SU-DHL-6 (cell line): ENCODE measurements at regions not wholly inside any gene's neighbourhood (a gene's known extent, or its start where the extent isn't known, plus 50 kb on each side); places are given as distances from the start of the nearest gene placed in this dataset.

ENCODE experiments used
- H2AFZ ChIP-seq: fragments of 200-600 bp; sonication (generic); 2 replicates; pipeline ENCODE4 v1.6.1; 2014; ENCODE audit warnings: low read depth, mild to moderate bottlenecking, moderate library complexity, mixed read lengths, antibody characterized with exemption, low read length; ENCODE audit not compliant: severe bottlenecking
- H3F3A ChIP-seq: fragments of 200-600 bp; shearing (Covaris generic); 2 replicates; pipeline ENCODE4 v1.6.0; 2016; ENCODE audit warnings: antibody characterized with exemption, mild to moderate bottlenecking; ENCODE audit not compliant: insufficient read depth
- H3K27ac ChIP-seq: fragments of 200-600 bp; sonication (generic); 2 replicates; pipeline ENCODE4 v1.5.1; 2016; ENCODE audit warnings: low read depth, mild to moderate bottlenecking, low read length, moderate library complexity, mixed read lengths
- H3K27me3 ChIP-seq: fragments of 200-600 bp; sonication (generic), shearing (Covaris generic); 2 replicates; pipeline ENCODE4 v1.6.0; 2014; ENCODE audit warnings: mild to moderate bottlenecking, low read length
- H3K36me3 ChIP-seq: fragments of 200-600 bp; sonication (generic); 2 replicates; pipeline ENCODE4 v1.6.1; 2014; ENCODE audit warnings: mild to moderate bottlenecking, low read length, mixed read lengths
- H3K4me2 ChIP-seq: fragments of 300-600, 200-600 bp; shearing (Covaris generic), sonication (generic); 2 replicates; pipeline ENCODE4 v1.6.0; 2014; ENCODE audit warnings: low read length, low read depth, mild to moderate bottlenecking; ENCODE audit not compliant: poor library complexity, severe bottlenecking
- H3K4me3 ChIP-seq: fragments of 200-600 bp; sonication (generic); 2 replicates; pipeline ENCODE4 v1.5.1; 2014; ENCODE audit warnings: antibody characterized with exemption, low read length, mild to moderate bottlenecking, mixed read lengths; ENCODE audit not compliant: insufficient read depth, poor library complexity, severe bottlenecking
- H3K79me2 ChIP-seq: fragments of 200-600 bp; sonication (generic); 2 replicates; pipeline ENCODE4 v1.6.1; 2014; ENCODE audit warnings: mild to moderate bottlenecking, low read length, moderate library complexity; ENCODE audit not compliant: insufficient read depth
- H3K9ac ChIP-seq: fragments of 200-600 bp; sonication (generic); 2 replicates; pipeline ENCODE4 v1.7.0; 2014; ENCODE audit warnings: mild to moderate bottlenecking, low read length
- H3K9me2 ChIP-seq: fragments of 200-600 bp; sonication (generic); replicated peaks from 2 replicates; pipeline ENCODE4 v1.6.1; 2014; ENCODE audit warnings: low read length; ENCODE audit not compliant: insufficient read depth
- H3K9me3 ChIP-seq: fragments of 200-600 bp; sonication (generic); 2 replicates; pipeline ENCODE4 v1.6.1; 2014; ENCODE audit warnings: low read length, mixed read lengths; ENCODE audit not compliant: insufficient read depth
- H4K20me1 ChIP-seq: fragments of 200-600 bp; sonication (generic); 2 replicates; pipeline ENCODE4 v1.6.1; 2014; ENCODE audit warnings: low read depth, mild to moderate bottlenecking, antibody characterized with exemption, low read length, moderate library complexity, mixed read lengths
- EZH2phosphoT487 ChIP-seq: fragments of 200-600 bp; sonication (generic), shearing (Covaris generic); conservative IDR thresholded peaks from 2 replicates; pipeline ENCODE4 v1.6.1; 2018; ENCODE audit warnings: mild to moderate bottlenecking, antibody characterized with exemption, low read length, moderate library complexity, mixed read lengths
- TF ChIP-seq, protein P1 (sequence below): fragments of 200-600 bp; sonication (generic); IDR thresholded peaks from one replicate; pipeline ENCODE4 v1.5.1; 2017; ENCODE audit warnings: antibody characterized with exemption, mild to moderate bottlenecking, low read length, moderate library complexity; ENCODE audit not compliant: insufficient read depth, poor library complexity, severe bottlenecking

DNA sequence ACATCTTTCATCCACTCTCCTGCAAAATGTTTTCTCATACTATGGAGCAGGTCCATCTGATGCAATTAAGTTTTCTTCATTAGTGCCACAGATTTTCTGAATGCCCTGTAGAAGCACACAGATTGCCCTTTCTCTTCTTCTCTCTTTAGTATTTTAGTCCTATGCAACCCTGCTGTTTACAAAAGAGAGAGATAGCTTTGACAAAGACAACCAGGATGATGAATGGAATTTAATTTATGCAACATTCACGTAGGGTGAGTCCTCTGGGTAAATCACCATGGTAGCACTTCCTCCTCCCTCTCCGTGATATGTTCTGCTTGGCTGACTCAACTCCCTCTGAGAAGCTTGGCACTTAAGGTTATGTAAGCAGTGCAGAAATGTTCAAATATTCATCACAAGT, 400.9 kb upstream of the PDE3A start:
- H3F3A ChIP-seq = no peaks in the 10 kb centered on the region
- H3K9me2 ChIP-seq = no peaks in the 10 kb centered on the region
- H4K20me1 ChIP-seq = no peaks in the 10 kb centered on the region
- no peak for TF ChIP-seq EZH2phosphoT487
- TF ChIP-seq, protein P1, sequence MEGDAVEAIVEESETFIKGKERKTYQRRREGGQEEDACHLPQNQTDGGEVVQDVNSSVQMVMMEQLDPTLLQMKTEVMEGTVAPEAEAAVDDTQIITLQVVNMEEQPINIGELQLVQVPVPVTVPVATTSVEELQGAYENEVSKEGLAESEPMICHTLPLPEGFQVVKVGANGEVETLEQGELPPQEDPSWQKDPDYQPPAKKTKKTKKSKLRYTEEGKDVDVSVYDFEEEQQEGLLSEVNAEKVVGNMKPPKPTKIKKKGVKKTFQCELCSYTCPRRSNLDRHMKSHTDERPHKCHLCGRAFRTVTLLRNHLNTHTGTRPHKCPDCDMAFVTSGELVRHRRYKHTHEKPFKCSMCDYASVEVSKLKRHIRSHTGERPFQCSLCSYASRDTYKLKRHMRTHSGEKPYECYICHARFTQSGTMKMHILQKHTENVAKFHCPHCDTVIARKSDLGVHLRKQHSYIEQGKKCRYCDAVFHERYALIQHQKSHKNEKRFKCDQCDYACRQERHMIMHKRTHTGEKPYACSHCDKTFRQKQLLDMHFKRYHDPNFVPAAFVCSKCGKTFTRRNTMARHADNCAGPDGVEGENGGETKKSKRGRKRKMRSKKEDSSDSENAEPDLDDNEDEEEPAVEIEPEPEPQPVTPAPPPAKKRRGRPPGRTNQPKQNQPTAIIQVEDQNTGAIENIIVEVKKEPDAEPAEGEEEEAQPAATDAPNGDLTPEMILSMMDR = no peak
- no peak overlapping the region for H2AFZ ChIP-seq
- H3K36me3 ChIP-seq = no peaks in the 10 kb centered on the region
- H3K27me3 ChIP-seq = no peaks in the 10 kb centered on the region
- no peaks in the 10 kb centered on the region for H3K79me2 ChIP-seq
- no peak overlapping the region for H3K4me3 ChIP-seq
- no peak overlapping the region for H3K27ac ChIP-seq
- H3K9me3 ChIP-seq = no peaks in the 10 kb centered on the region
- H3K4me2 ChIP-seq = no peak overlapping the region
- H3K9ac ChIP-seq = no peak overlapping the region

DNA sequence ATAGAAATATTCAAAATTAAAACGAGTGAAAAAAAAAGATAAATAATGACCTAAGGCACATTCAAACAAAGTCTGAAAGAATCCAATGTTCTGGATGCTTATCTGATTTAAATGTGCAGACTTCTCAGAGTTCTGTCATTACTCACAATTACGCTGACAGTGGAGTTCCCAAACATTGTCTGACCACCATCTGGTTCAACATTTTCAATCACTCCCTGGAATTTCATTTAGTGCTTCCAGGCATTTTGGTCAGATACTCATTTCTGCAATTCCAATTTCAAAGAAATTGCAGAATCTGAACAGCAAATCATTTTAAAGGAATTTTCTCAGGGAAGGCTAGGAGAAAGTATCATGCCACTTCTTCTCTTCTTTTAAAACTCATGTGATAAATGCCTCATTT, 398.2 kb upstream of the PDE3A start:
- no peak overlapping the region for H3K27ac ChIP-seq
- no peaks in the 10 kb centered on the region for H3F3A ChIP-seq
- H4K20me1 ChIP-seq = no peaks in the 10 kb centered on the region
- no peak overlapping the region for H2AFZ ChIP-seq
- no peaks in the 10 kb centered on the region for H3K9me2 ChIP-seq
- no peaks in the 10 kb centered on the region for H3K79me2 ChIP-seq
- H3K9ac ChIP-seq = no peak overlapping the region
- TF ChIP-seq, protein P1 = no peak
- no peak for TF ChIP-seq EZH2phosphoT487
- no peaks in the 10 kb centered on the region for H3K9me3 ChIP-seq
- no peak overlapping the region for H3K4me3 ChIP-seq
- no peak overlapping the region for H3K4me2 ChIP-seq
- H3K36me3 ChIP-seq = no peaks in the 10 kb centered on the region
- H3K27me3 ChIP-seq = no peaks in the 10 kb centered on the region

DNA sequence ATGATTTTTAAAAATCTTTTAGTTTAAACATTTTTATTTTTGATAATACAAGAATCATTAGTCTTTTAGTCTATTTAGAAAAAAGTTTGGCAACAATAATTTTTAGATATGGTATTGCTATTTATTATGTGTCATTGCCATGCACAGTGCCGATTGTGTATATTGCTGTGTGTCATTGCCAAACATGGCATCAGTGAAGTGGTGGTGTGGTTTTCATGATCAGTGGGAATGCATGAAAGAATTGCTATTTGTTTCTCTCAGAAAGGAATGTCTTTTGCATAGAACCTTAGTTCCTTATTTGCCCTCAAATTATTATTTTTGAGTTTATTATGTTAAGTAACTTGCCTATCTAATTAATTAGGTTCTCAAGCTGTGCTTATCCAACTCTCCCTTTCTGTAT, 397.5 kb upstream of the PDE3A start:
- TF ChIP-seq, protein P1 = no peak
- no peak for TF ChIP-seq EZH2phosphoT487
- Histone ChIP-seq H3K9ac (no peak overlapping the region), H3K27ac (no peak overlapping the region), H3K27me3 (no peaks in the 10 kb centered on the region), H3K79me2 (no peaks in the 10 kb centered on the region), H2AFZ (no peak overlapping the region), H3K9me3 (no peaks in the 10 kb centered on the region), H3K4me2 (no peak overlapping the region), H3K4me3 (no peak overlapping the region), H4K20me1 (no peaks in the 10 kb centered on the region), H3K36me3 (no peaks in the 10 kb centered on the region), H3K9me2 (no peaks in the 10 kb centered on the region), H3F3A (no peaks in the 10 kb centered on the region)
